OCI-LY1 (cell line): ENCODE measurements at regions not wholly inside any gene's neighbourhood (a gene's known extent, or its start where the extent isn't known, plus 50 kb on each side); places are given as distances from the start of the nearest gene placed in this dataset.

Experiments used
- CTCF ChIP-seq: fragments of 200-600 bp; sonication (generic), shearing (Covaris generic); IDR thresholded peaks from 2 replicates; pipeline ENCODE4 v1.5.1; 2017; ENCODE audit warnings: mild to moderate bottlenecking, antibody characterized with exemption, low read length, moderate library complexity, mixed read lengths
- EZH2 ChIP-seq: fragments of 200-600 bp; sonication (generic), shearing (Covaris generic); IDR thresholded peaks from 2 replicates; pipeline ENCODE4 v1.8.0; 2017; ENCODE audit warnings: borderline replicate concordance, mixed run types, mild to moderate bottlenecking, antibody characterized with exemption, low read length, moderate library complexity, mixed read lengths

- TF ChIP-seq CTCF (no peak), EZH2 (no peak)
These were observed 1007.7 kb upstream of the KLHL29 start for GRCh38 chr2:22377268-22377667.
